M059J (cell line): ENCODE measurements at regions not wholly inside any gene's neighbourhood (a gene's known extent, or its start where the extent isn't known, plus 50 kb on each side); places are given as distances from the start of the nearest gene placed in this dataset.

Experiments
- DNase-seq: peaks from one replicate; pipeline ENCODE4 v3.0.0-alpha.2; 2012; ENCODE audit warnings: low read depth

DNA sequence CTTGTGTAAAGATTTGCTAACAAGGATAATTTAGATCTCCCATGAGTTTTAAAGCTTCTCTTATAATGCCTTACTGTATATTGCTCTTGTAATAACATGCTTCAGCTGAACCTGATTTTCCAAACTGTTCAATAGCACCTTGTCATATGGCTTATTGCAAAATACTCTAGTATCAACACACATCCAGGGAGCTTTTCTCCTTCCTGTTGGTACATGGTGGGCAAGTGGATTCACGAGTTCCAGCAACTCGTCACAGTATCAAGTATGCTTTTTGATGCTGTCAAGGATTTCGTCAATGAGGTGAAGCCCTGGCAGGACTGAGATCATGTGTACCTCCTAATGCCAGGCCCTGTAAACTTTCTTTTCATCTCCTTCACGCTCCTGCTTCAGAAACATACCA, 59.5 kb upstream of the ITPRID2 start:
- DNase-seq: no peak

DNA sequence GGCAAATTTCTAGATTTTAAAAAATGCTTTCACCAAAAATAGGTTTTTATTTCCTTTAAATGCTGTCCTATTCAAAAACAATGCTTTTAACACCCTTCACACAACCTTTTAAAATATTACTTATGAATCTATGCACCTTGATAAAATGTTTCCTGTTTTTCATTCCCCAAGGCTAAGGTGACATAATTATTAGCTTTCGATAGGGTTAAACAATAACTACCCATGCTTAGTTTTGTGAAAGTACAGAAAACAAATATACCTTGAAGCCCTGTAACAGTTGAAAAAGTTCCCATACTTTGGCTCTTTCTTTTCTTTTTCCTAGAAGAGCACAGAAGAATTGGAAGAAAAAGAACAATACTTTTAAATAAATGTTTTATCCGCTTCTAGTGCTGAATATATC, 54.9 kb upstream of the ITPRID2 start:
- DNase-seq: no peak

DNA sequence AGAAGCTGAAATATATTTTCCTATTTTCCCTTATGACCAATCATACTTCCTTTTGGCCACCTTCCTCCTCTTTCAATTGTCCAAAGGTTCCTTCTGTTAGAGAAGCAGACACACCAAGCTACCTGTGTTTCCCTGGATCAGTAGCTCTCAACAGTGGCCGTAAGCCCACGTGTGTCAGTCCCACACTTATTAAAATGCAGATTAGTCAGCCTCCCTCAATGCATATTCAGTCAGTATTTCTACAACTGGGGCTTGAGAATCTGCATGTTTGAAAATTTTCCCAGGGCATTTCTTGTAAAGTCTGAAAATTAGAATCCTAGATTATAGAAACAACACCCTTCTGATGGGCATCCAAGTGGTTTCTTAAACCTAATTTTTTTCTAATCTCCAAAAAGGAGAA, 54.0 kb upstream of the ITPRID2 start:
- no peak for DNase-seq

DNA sequence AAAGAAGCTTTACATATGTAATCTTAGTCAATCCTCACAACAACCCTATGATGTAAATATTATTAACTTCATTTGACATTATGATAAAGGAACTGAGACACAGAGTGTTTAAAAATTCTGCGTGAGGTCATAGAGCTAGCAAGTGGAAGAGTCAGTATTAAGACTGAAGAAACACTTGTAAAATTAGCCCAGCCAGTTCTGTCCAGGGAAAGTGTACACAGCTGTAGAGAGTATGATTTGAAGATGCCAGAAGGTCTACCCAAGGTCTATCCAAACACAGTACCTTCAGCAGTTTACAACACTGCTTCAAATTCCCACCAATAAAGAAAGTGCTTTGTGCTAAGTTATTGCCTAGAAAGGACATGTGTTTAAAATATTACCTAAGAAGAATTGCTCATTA, 51.7 kb upstream of the ITPRID2 start:
- no peak for DNase-seq

- DNase-seq: no peak
Measured at GRCh38 chr2:181841079-181841478, 50.5 kb upstream of the ITPRID2 start.
